C4-2B (cell line): ENCODE measurements at regions not wholly inside any gene's neighbourhood (a gene's known extent, or its start where the extent isn't known, plus 50 kb on each side); places are given as distances from the start of the nearest gene placed in this dataset.

ENCODE experiments used
- ZFX ChIP-seq: fragments of 450-650 bp; IDR thresholded peaks from 2 replicates; pipeline ENCODE4 v1.6.1; 2017
- TF ChIP-seq, protein P1 (sequence below): fragments of 450-650 bp; conservative IDR thresholded peaks from 2 replicates; pipeline ENCODE4 v1.5.1; 2017; ENCODE audit warnings: mild to moderate bottlenecking

DNA sequence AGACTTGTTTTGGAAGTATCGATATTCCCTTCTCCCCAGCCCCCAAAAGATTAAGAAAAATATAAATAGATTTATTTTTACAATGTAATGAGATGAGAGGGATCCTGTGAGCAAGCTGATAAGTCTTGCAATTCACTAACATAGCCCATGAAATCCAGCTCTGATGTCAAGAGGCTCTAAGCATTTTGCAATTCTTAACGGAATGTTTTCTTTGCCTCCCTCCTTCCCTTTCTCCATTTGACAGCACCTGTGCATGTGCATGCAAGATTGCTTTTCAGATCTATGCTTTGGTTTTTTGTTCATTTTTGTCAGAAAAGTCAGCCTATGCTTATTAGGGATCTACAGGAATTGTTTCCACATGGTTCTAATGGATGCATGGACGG, 169.9 kb downstream of the SLIT2 start:
- TF ChIP-seq, protein P1, sequence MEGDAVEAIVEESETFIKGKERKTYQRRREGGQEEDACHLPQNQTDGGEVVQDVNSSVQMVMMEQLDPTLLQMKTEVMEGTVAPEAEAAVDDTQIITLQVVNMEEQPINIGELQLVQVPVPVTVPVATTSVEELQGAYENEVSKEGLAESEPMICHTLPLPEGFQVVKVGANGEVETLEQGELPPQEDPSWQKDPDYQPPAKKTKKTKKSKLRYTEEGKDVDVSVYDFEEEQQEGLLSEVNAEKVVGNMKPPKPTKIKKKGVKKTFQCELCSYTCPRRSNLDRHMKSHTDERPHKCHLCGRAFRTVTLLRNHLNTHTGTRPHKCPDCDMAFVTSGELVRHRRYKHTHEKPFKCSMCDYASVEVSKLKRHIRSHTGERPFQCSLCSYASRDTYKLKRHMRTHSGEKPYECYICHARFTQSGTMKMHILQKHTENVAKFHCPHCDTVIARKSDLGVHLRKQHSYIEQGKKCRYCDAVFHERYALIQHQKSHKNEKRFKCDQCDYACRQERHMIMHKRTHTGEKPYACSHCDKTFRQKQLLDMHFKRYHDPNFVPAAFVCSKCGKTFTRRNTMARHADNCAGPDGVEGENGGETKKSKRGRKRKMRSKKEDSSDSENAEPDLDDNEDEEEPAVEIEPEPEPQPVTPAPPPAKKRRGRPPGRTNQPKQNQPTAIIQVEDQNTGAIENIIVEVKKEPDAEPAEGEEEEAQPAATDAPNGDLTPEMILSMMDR: no peak
- no peak for TF ChIP-seq ZFX
